ENCODE measurements at regions not wholly inside any gene's neighbourhood (a gene's known extent, or its start where the extent isn't known, plus 50 kb on each side); places are given as distances from the start of the nearest gene placed in this dataset.
"Not testable (repeated sequence)": the region's sequence is repeated elsewhere in the genome, so short reads cannot be mapped to it uniquely, and the experiment has no call there.

- no peak for DNase-seq (ENCODE audit: low spot score)
Measured at GRCh38 chr3:67064105-67064504, 66.0 kb downstream of the KBTBD8 start.

DNA sequence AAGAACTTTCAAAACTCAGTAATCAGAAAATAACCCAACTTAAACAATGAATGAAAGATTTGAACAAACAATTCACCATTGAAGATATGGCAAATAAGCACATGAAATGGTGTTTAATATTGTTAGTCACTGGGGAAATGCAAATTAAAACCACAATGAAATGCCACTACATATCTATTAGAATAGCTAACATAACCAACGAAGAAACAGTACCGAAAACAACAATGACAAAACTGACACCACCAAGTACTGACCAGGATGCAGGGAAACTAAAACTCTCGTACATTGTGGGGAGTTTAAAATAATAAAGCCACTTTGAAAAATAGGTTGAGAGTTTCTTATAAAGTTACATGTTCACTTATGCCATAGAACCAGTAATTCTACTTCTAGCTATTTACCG is 69.1 kb downstream of the KBTBD8 start:
- DNase-seq (ENCODE audit: low spot score), result no peak

DNA sequence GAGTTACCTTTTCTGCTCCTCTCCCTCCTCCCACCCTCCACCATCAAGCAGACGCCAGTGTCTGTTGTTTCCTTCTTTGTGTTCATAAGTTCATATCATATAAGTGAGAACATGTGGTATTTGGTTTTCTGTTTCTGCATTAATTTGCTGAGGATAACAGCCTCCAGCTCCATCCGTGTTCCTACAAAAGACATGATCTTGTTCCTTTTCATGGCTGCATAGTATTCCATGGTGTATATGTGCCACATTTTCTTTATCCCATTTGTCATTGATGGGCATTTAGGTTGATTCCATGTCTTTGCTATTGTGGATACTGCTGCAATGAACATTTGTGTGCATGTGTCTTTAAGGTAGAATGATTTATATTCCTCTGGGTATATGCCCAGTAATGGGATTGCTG is 74.5 kb downstream of the KBTBD8 start:
- DNase-seq (ENCODE audit: low spot score), result not testable (repeated sequence)

DNA sequence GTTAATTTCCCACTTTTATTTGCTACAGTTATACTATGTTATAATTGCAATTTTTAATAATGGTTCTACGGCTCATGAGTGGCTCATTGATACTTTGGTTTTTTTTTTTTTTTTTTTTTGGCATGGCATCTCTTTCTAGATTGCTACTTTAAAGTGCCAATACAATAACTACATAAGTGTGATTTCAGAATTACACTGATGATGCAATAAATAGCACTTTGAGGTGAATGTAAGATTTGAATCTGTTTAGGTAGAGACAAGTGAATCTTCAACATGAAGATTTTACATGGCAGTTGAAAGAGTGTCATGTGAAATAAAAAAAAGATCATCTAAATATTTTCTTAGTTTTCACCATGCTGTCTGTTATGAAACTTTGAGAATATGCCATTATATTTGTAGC is 75.7 kb downstream of the KBTBD8 start:
- no peak for DNase-seq (ENCODE audit: low spot score)

DNA sequence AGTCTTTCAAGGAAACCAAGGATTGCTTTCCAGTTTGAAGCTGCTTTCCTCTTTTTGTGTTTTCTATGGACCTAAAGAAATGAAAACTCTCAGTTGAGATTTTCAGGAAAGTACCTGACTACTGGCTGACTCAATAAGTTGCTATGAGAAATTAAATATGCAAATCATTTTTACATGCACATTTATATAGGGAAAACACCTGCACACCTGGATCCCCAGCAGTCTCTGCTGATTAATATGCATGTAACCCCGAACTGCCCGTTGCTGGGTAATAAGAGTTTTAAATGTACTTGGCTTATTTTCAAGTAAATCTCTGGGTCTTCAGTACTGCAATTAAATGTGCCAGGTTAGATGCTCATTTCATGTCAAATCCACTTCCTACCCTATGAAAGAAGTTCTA is 77.2 kb downstream of the KBTBD8 start:
- DNase-seq (ENCODE audit: low spot score), result no peak

DNA sequence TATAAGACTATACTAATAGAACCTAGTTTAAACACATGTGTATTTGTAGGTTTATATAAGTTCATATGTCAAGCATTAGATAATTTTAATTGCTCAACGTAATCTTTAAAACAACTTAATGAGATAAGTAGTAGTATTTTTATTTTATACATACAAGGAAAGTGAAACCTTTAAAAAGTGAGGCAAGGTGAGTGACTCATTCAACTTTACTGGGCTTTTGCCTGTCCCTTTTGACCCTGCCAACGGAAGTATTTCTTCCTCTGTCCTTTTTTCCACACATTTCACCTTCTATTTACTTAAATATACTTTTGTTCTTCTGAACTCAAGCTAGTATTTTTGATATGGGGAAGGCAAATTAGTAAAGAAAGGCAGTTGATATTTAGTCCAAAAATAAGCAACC is 78.5 kb downstream of the KBTBD8 start:
- DNase-seq (ENCODE audit: low spot score), result no peak

DNA sequence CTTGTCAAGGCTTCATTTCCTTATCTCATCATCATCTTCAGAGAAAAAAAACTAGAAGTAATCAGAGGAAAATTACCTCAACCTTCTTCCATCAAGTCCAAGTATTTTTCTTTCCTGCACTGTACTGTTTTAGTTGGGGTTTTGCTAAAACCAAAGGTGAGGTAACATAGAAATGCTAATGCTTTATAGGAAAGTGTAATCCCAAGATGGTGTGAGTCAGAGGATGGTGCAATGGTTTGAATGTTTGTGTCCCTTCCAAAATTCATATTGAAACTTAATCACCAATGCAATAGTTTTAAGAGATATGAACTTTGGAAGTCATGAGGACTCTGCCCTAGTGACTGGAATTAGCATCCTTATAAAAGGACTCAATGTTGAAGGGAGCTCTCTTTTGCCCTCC is 79.5 kb downstream of the KBTBD8 start:
- DNase-seq (ENCODE audit: low spot score), result no peak

GRCh38 chr3:67082533-67083024 is 84.5 kb downstream of the KBTBD8 start:
- DNase-seq (ENCODE audit: low spot score), result no peak

DNA sequence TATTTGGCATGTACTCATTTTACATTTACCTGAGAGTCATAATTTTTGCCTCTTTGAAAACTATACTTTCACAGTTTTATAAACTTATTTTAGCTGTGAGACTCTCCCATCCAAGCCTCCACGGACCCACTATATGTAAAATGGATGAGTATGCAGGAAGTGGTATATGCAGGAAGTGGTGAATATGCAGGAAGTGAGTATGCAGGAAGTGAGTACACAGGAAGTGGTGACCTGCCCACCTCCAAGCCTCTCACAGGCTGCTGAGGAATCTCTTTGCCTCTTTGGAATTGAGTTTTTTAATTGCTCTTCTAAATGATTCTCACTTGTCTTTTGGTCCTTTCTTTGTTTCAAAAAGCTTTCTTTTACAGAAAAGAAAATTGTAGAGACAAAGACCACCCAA is 85.2 kb downstream of the KBTBD8 start:
- DNase-seq (ENCODE audit: low spot score), result no peak

DNA sequence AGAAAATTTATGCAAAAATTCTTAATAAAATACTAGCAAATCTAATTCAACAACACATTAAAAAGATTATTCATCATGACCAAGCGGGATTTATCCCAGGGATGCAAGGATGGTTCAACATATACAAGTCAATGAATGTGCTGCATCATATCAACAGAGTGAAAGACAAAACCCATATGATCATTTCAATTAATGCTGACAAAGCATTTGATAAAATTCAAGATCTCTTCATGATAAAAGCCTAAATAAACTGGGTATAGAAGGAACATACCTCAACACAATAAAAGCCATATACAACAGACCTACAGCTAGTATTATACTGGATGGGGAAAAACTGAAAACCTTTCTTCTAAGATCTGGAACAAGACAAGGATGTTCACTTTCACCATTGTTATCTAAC is 89.7 kb downstream of the KBTBD8 start:
- no peak for DNase-seq (ENCODE audit: low spot score)

DNA sequence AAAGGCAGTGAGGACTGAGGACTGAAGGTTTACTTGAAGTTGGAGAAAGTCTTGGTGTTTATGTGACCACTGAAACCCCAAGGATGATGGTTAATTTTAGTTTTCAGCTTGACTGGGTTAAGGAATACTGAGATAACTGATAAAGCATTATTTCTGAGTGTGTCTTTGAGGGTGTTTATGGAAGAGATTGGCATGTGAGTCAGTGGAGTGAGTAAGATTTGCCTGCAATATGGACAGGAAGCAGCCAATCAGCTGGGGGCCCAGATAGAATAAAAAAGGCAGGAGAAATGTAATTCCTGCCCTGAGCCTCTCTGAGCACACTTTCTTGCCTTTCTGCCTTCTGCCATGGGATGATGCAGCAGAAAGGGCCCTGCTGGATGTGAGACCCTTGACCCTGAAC is 92.4 kb downstream of the KBTBD8 start:
- DNase-seq (ENCODE audit: low spot score), result no peak

DNA sequence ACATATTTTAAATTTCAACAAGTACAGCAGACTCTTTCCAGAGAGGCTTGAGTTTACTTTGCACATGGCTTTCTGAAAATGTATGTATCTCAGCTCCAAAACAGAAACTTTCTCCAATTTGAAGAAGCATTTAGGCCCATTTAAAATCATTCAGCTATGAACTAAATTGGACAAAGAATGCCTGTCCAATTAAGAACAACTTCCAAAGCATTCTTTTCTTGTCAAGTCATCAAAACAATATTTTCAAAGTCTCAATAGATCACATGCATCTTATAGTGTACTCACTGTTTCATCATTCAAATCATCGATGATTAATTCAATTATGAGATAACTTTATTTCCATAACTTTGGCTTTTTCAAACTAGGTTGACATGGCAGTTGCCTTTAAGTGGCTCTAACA is 95.2 kb downstream of the KBTBD8 start:
- no peak for DNase-seq (ENCODE audit: low spot score)

GRCh38 chr3:67094167-67094566 is 96.1 kb downstream of the KBTBD8 start:
- DNase-seq (ENCODE audit: low spot score), result no peak

GRCh38 chr3:67094774-67095173 is 96.7 kb downstream of the KBTBD8 start:
- no peak for DNase-seq (ENCODE audit: low spot score)

- no peak for DNase-seq (ENCODE audit: low spot score)
Measured at GRCh38 chr3:67104388-67104787, 106.3 kb downstream of the KBTBD8 start.

GRCh38 chr3:67106874-67107273 is 108.8 kb downstream of the KBTBD8 start:
- no peak for DNase-seq (ENCODE audit: low spot score)

DNA sequence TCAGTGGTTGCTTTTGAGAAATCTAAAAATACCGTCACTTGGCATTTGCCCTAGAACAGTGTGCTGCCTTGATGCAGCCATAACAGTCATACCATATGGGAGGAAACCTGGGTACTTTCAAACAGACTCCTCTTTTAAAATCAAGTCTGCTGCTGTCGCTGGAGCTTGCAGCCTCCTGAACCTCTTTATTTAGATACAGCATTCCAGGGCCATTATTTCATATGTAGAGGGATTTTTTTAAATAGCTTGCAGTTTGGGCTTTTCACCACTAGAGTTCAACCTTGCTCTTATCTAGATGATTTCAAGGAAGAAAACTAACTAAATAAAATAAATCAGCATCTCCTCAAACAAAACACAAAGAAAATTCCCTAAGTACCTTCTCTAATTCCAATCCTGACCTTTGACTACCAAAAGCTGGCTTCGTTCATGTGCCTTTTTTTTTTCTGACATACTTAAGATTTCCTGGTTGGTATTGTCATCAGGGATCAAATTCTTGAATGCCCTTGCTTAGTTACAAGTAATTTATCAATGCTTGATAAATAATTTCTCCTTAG is 111.6 kb downstream of the KBTBD8 start:
- DNase-seq (ENCODE audit: low spot score), result peak; percentile 29

DNA sequence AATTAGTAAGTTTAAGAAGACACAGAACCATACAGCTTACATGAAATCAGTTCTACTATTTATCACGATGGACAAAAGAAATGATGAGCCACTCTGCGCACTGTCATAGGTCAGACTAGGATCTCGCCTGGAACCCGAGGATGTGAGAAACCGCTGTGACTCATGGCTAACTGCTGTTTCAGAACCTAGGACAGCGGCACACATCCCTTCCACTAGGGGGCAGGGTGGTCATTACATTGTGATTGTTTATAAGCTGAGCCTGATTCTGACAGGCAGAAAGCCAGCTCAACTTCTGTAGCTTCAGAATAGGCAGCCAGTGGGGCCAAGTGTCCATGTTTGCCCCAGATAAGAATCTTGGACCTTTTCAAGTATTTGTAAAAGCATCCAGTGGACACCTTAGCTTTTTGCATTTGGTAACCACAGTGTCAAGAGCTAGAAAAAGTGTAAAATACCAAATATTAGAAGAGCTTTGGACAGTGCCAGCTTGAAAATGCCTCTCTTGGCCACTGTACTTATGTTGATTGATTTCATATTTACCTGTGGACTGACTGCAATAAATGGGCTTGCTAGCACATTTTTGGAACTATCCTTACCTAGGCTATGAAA is 115.8 kb downstream of the KBTBD8 start:
- peak; percentile 77 for DNase-seq (ENCODE audit: low spot score)

- no peak for DNase-seq (ENCODE audit: low spot score)
Measured at GRCh38 chr3:67118122-67118521, 120.0 kb downstream of the KBTBD8 start.

- no peak for DNase-seq (ENCODE audit: low spot score)
Measured at GRCh38 chr3:67118635-67119034, 120.5 kb downstream of the KBTBD8 start.

GRCh38 chr3:67123914-67124313 is 125.8 kb downstream of the KBTBD8 start:
- peak; percentile 95 for DNase-seq (ENCODE audit: low spot score)

DNA sequence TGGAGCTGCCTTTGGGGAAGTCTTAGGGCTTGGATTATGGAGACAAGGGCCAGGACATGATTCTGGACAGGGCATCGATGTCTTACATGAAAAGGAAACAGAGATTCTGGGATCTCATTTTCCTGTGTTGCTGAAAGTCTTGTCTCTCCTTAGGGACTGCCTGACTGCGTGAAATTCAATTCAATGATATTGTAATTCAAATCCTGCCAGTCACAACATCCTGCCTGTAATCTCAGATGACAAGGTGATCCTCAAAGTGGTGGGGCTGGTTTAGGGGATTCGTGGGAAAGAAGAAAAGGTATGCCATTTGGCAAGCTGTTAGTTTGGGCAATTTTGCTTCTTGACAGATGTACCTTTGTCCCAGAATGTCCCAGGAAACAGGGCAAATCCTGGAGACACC is 129.1 kb downstream of the KBTBD8 start:
- no peak for DNase-seq (ENCODE audit: low spot score)

- DNase-seq (ENCODE audit: low spot score), result no peak
Measured at GRCh38 chr3:67142432-67142831, 144.3 kb downstream of the KBTBD8 start.

DNA sequence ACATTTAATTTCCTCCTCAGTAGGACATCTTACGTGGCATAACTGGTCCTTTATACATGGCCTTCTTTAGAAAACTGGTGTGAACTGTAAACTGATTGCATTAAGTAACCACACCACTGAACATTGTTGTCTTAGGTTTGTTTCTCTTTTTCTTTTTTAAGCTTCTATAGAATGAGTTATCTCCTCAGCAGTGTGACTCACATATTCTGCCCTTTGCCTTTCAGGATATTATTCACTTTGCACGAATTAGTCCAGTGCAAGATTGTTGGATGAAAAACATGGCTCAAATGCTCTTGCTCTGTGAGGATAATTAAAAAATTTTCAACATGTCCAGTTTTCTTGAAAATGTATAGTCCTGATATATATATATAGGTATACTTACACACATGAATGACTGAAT is 147.6 kb downstream of the KBTBD8 start:
- DNase-seq (ENCODE audit: low spot score), result no peak
